Activated CD4-positive, alpha-beta T cell treated with anti-CD3 and anti-CD28 coated beads, Interleukin-2, amount 50 U/mL, for 48 hours (primary cell): ENCODE measurements at regions not wholly inside any gene's neighbourhood (a gene's known extent, or its start where the extent isn't known, plus 50 kb on each side); places are given as distances from the start of the nearest gene placed in this dataset.

Experiments
- DNase-seq, 2 experiments: peaks; one replicate each; pipeline ENCODE4 v3.0.0-alpha.2; 2020

DNA sequence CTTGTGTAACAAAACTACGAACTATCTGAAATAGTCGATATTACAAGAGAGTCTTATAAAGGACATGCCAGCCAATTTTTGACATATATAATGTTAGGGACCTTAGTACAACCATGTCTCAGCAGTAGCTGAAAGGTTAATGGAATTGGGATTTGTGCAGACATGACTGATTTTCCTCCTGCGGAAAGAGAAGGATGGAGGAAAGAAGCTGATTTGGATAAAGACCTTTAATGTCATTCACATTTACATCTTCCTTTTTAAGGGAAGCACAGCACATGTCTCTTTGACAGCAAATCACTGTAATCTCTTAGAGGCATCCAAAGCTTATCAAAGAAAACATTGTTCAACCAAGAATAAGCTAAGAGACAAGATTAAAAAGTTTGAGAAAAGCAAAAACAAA, 1976.2 kb upstream of the IGFBP7 start:
- DNase-seq, result no peak

DNA sequence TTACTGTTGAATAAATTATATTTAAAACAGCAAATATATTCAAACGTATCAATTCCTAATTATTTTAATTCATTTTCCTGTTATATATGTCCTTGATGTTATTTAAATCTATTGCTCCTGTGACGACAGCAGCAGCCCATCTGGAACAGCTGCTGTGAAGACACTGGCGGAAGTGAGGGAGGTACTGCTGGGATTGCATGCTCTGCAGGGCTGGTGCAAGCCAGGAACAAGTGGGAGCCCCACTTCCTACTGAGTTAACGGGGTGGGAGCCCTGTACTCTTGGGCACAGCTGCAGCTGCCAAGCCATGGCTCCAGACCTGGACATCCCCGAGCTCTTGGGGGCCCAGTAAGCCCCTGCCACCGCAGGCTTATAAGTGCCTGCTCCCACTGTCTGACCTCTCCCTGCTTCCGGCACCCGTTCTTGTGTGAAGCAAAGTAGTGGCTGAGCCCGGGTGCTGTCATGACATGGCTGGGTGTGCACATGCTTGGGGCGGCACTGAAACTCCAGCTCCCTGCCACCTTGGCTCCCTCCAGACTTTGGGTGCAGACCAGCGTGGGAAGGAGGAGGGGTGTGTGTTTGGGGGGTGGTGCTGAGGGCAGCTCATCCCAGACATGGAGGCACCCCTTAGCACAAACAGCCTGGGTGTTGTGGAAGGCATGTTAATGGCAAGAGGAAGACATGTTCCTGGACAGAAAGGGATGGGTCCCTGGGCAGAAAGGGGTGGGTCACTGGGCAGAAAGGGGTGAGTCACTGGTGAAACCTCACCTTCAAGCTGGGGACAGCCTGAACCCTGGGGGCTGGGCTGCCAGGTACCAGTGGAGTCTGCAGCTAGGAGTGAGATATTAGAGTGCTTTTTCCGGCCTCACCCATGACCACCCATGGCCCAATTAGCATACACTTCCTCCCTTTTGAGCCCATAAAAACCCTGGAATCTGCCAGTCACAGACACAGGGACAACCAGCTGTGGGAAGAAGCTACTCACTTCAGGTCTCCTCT, 1981.3 kb upstream of the IGFBP7 start:
- no peak for DNase-seq

DNA sequence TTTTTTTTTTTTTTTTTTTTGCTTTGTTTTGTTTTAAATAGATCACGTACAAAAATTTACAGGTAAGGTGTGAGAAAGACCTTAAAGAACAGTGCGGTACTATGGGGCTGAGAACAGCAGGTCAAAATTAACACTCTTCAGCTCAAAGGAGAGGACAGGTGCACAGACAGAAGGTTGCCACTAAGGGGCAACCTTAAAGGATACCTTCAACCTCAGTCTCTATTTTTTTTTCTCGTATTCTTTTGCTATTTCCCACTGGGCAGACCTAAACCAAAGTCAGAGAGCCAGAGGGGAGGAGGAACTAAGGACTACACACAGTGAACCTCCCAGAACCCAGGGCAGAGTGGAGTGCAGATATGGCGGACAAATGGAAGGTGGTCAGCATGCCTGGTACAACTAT, 1984.3 kb upstream of the IGFBP7 start:
- DNase-seq, result no peak

DNA sequence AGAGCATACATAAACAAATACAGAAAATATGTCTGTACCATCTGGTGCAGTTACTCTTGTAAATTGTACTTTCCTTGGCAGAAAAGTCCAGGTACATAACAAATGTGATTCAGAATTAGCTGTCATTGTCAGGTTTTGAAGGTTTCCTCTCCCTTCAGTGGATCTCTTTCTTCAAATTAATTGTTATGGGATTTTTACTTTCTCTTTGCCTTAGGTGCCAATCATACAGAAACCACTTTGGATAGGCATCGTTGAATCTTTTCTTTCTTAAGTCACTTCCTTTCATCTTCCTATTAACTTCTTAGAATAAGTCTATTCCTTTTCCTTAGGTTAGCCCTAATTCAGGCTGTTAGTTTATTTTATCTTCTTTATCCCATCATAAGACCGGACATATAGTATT, 1992.1 kb upstream of the IGFBP7 start:
- DNase-seq, result no peak

DNA sequence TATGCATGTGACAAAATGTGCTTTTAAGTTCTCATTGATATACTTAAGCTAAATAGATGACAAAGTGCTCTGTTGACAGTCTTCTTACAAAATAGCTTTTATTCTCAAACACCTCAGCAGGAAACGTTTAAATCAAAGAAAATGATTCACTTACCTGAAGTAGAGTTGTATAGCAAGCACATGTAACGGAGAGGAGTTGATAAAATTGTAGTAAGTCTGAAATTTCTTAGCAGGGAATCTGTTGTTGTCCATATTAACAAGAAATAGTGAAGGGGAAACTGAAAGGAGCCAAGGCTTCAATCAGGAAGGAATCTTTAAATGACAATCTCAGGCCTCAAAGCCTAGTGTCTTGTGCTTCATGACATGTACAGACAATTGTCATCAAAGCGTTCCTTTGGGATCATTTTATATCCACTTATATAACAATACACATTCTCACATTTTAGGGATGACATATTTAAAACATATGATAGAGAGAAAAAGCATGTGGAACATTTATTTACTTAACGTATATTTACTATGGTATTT, 2010.2 kb upstream of the IGFBP7 start:
- DNase-seq, result no peak

GRCh38 chr4:59122626-59123025, 2012.4 kb upstream of the IGFBP7 start:
- no peak for DNase-seq

DNA sequence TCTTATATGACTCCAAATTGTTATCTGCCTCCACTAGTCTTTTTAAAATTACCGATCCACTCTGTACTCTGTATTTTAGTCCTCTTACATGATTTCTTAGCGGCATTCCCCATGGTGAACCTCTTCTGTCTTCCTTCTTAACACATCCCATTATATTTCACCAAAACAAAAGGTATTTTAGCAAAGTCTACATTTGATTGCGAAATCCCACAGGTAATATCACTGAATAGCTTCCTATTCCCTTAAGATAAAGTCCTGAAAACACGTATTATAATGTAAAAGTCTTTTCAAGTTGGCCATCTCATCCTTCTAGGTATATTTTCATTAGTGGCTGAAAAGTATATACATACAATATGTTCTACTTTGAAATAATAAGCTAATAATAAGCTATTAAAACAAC, 2016.0 kb upstream of the IGFBP7 start:
- DNase-seq, result no peak

GRCh38 chr4:59127006-59127405, 2016.8 kb upstream of the IGFBP7 start:
- DNase-seq, result no peak

DNA sequence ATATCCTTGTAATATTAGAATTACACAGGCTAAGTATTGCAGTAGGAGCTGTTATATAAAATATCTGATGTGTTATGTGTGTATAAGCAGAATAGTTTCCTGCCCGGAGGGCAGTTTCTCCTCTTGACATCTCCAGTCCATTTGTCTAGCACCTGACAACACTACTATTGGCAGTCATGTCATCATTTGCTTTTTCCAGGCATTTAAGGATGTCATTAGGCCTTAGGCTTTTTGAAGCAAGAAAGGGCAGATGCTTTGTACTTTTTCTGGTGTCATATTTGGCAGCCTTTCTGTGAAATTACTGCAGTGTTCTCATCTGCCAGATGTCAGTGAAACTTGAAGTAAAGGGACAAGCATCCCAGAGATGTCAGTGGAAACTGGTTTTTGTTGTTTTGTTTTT, 2017.6 kb upstream of the IGFBP7 start:
- no peak for DNase-seq

- DNase-seq, result no peak
Measured at GRCh38 chr4:59135248-59135985, 2025.2 kb upstream of the IGFBP7 start.

DNA sequence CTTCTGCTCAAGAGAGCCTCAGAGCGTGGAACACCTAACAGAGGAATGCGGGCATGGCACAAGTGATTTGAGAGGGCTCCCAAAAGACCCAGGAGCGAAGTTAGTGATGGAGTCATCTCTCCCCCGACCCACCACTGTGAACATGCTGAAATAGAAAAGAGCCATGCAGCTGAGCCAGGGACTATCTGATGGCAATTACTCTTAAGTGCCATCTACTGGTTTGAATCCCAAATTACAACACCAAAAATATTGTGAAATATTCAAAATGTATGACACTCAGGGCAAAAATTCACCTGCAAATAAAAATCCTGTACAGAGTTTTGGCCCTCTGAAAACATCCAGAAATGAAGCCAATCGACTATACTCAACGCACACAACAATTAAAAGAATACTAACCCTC, 2038.9 kb upstream of the ADGRL3 start:
- no peak for DNase-seq

DNA sequence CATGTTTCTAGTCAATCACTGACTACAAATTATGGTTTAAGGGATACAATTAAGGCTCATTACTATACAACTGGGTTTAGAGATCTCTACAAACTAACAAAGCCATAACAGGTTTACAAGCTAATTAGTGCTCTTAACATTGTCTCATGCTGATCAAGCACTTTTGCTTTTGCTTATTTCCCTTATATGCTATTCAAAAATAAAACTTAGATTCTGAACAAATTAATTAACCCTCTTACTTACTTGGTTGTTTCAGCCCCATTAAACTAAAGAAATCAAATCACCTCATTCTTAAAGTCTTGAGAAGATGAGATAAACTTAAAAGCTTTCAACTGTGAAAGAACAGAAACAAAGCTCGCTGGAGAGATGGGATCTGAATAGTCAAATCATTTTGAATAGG, 2024.5 kb upstream of the ADGRL3 start:
- DNase-seq, result no peak

- no peak for DNase-seq
Measured at GRCh38 chr4:59179372-59179771, 2020.8 kb upstream of the ADGRL3 start.

- DNase-seq, result no peak
Measured at GRCh38 chr4:59180161-59180560, 2020.0 kb upstream of the ADGRL3 start.

GRCh38 chr4:59180969-59181368, 2019.2 kb upstream of the ADGRL3 start:
- DNase-seq, result no peak

DNA sequence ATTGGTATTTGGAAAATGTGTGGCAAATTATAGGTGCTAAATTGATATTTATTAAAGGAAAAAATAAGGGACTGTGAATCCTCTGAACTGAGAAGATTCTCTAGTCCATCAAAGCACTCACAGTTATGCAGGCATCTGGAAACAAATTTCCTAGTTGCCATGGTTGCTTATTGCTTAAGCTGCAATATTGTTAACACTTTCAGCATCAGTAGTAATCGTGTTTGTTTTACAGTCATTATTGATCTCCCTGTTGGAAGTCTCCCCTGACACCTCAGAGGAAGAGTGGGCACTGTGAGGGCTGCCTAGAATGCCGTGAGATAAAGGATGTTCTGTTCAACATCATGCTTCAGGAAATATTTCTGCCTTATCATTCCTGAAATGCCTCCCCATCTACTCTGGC, 2004.3 kb upstream of the ADGRL3 start:
- no peak for DNase-seq

GRCh38 chr4:59200992-59201391, 1999.1 kb upstream of the ADGRL3 start:
- no peak for DNase-seq

GRCh38 chr4:59217910-59218631, 1982.1 kb upstream of the ADGRL3 start:
- DNase-seq, result no peak

- no peak for DNase-seq
Measured at GRCh38 chr4:59222221-59222620, 1977.9 kb upstream of the ADGRL3 start.

DNA sequence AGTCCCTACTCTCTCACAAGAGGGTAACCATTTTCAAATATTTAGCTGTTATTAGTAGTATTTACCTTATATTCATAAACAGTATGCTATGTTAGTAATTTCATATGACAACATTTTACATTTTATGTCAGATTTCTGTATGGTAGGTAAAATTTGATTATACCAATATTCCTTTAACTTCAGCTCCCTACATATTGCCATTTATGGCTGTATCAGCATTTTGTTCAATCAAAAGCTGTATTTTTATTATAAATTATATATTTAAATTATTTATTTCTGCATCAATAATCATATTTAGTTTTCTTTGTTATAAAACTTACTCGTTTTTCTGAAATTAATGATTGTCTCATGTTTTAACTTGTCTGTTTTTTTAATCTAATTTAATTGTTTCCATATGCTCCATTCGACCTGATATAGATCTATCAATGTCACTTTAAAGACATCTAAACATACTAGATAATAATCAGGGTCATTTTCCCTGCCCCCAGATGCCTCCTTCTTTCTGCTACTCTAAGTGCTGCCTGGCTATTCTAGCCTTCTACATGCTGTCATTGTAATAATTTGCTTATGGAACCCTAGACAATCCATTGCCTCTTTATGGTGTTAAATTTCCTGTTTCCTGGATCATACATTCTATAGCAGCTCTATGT, 1976.7 kb upstream of the ADGRL3 start:
- DNase-seq, result no peak

DNA sequence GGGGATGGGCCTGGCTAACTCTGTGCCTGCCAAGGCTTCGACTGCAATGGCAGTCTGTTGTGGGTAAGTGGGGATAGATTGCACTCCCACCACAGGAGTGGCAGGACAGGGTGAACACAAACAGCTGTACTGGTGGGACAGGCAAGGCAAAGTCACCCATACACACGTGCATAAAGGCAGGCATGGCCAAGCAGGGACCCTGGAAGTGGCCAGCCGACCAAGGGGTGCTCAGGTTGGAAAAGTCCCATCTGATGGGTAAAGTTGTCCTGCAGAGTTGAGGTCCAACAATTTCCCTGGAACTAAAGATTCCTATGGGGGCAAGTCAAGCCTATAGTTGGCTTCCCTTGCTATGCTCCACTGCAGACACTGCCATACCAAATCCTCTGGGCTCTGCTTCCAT, 1961.9 kb upstream of the ADGRL3 start:
- no peak for DNase-seq

- no peak for DNase-seq
Measured at GRCh38 chr4:59240011-59240410, 1960.1 kb upstream of the ADGRL3 start.

DNA sequence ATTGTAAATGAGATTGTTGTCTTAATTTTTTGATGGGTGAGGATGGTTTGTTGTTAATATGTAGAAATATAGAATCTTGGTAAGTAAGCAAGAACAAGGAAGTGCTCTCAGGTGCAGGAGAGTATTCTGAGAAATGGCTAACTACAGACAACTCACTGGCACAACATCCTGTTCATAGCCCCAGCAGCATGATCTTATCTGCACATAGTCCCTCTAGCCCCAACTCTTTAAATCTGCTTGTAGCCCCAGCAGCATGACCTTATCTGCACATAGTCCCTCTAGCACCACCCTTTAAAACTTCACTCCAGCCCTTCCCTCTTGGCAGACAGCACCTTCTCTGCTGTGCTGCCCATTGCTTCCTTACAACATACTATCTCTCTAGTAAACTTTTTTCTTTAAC, 1957.1 kb upstream of the ADGRL3 start:
- no peak for DNase-seq
